ENCODE measurements at regions not wholly inside any gene's neighbourhood (a gene's known extent, or its start where the extent isn't known, plus 50 kb on each side); places are given as distances from the start of the nearest gene placed in this dataset.

- TF ChIP-seq TCF7L2 (IDR thresholded peaks at IDR 0.05; ENCODE audit: borderline replicate concordance, extremely low read depth, insufficient read depth, insufficient read length): no peak
- no peak for TF ChIP-seq POLR2AphosphoS5 (IDR thresholded peaks at IDR 0.05; ENCODE audit: low read depth, low read length)
- no peak for TF ChIP-seq ZNF274 (IDR thresholded peaks at IDR 0.05; ENCODE audit: low read depth, low read length)
- no peak for TF ChIP-seq REST (IDR thresholded peaks at IDR 0.05; ENCODE audit: low read depth)
- TF ChIP-seq ZFX (IDR thresholded peaks at IDR 0.05): no peak
- TF ChIP-seq, protein P1, sequence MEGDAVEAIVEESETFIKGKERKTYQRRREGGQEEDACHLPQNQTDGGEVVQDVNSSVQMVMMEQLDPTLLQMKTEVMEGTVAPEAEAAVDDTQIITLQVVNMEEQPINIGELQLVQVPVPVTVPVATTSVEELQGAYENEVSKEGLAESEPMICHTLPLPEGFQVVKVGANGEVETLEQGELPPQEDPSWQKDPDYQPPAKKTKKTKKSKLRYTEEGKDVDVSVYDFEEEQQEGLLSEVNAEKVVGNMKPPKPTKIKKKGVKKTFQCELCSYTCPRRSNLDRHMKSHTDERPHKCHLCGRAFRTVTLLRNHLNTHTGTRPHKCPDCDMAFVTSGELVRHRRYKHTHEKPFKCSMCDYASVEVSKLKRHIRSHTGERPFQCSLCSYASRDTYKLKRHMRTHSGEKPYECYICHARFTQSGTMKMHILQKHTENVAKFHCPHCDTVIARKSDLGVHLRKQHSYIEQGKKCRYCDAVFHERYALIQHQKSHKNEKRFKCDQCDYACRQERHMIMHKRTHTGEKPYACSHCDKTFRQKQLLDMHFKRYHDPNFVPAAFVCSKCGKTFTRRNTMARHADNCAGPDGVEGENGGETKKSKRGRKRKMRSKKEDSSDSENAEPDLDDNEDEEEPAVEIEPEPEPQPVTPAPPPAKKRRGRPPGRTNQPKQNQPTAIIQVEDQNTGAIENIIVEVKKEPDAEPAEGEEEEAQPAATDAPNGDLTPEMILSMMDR (IDR thresholded peaks at IDR 0.05 in 2 of 3, conservative IDR thresholded peaks at IDR 0.05 in 1 of 3; ENCODE audit: borderline replicate concordance in 1 of 3, insufficient read depth in 1 of 3, low read depth in 2 of 3, low read length in 2 of 3): no peak
- no peak for TF ChIP-seq ZBTB33 (IDR thresholded peaks at IDR 0.05; ENCODE audit: extremely low read depth, insufficient replicate concordance, low read length)
- no peak for TF ChIP-seq POLR2A (IDR thresholded peaks at IDR 0.05; ENCODE audit: borderline replicate concordance, extremely low read depth, insufficient read depth, insufficient read length)
- no peak for TF ChIP-seq EZH2 (IDR thresholded peaks at IDR 0.05)
- TF ChIP-seq YY1 (IDR thresholded peaks at IDR 0.05; ENCODE audit: extremely low read depth, insufficient replicate concordance, low read depth, low read length): no peak
These were observed 90.2 kb upstream of the BTG1 start for GRCh38 chr12:92235703-92236472.

All from HCT116 (cell line).